HepG2 (cell line): ENCODE measurements at regions not wholly inside any gene's neighbourhood (a gene's known extent, or its start where the extent isn't known, plus 50 kb on each side); places are given as distances from the start of the nearest gene placed in this dataset.

Experiments
- POLR2AphosphoS5 ChIP-seq: IDR thresholded peaks from 2 replicates; pipeline ENCODE4 v1.6.1; 2012; ENCODE audit warnings: low read depth, low read length
- PTBP1 ChIP-seq: fragments of 200-400 bp; formaldehyde crosslinking; IDR thresholded peaks from 2 replicates; pipeline ENCODE4 v1.6.1; 2018; ENCODE audit warnings: low read length, low read depth; ENCODE audit not compliant: poor library complexity, severe bottlenecking
- TGIF2 ChIP-seq: IDR thresholded peaks from 2 replicates; pipeline ENCODE4 v1.6.1; 2016; ENCODE audit warnings: control low read depth, missing compliant biosample characterization
- ZNF274 ChIP-seq: sonication (generic); formaldehyde crosslinking; IDR thresholded peaks from 2 replicates; pipeline ENCODE4 v1.5.1; 2020; ENCODE audit warnings: mild to moderate bottlenecking, missing genetic modification reagents
- ZNF564 ChIP-seq: sonication (generic); formaldehyde crosslinking; IDR thresholded peaks from 2 replicates; pipeline ENCODE4 v1.8.1; 2023; ENCODE audit warnings: mild to moderate bottlenecking, missing genetic modification reagents
- TF ChIP-seq, protein P1 (sequence below): sonication (generic); formaldehyde crosslinking; IDR thresholded peaks from 2 replicates; pipeline ENCODE4 v1.4.0; 2020; ENCODE audit warnings: low read depth, missing genetic modification reagents
- TF ChIP-seq, protein P2 (sequence below): sonication (generic); formaldehyde crosslinking; IDR thresholded peaks from 2 replicates; pipeline ENCODE4 v1.8.1; 2023; ENCODE audit warnings: mild to moderate bottlenecking, inconsistent platforms, moderate library complexity, missing genetic modification reagents, borderline replicate concordance
- TF ChIP-seq, protein P3 (sequence below): sonication (generic); formaldehyde crosslinking; IDR thresholded peaks from 2 replicates; pipeline ENCODE4 v1.5.0; 2020; ENCODE audit warnings: mild to moderate bottlenecking, missing genetic modification reagents, moderate library complexity

DNA sequence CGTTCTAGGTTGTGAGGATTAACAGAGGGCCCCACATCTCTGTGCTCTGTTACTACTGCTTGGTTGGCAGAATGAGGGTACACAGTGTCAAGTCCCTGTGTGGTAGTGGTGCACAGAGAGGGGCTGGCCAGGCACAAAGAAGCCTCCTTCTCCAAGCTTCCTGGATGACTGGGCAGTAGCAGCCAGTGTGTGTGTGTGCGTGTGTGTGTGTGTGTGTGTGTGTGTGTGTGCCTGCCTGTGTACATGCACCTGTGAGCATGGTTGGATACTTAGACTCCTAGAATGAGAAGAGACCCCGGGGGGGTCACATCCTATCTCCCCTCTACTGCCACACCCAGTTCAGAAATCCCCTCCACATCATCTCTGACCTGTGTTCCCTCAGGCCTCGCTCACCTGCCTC, 146.7 kb upstream of the UNC5B start:
- TF ChIP-seq, protein P1, sequence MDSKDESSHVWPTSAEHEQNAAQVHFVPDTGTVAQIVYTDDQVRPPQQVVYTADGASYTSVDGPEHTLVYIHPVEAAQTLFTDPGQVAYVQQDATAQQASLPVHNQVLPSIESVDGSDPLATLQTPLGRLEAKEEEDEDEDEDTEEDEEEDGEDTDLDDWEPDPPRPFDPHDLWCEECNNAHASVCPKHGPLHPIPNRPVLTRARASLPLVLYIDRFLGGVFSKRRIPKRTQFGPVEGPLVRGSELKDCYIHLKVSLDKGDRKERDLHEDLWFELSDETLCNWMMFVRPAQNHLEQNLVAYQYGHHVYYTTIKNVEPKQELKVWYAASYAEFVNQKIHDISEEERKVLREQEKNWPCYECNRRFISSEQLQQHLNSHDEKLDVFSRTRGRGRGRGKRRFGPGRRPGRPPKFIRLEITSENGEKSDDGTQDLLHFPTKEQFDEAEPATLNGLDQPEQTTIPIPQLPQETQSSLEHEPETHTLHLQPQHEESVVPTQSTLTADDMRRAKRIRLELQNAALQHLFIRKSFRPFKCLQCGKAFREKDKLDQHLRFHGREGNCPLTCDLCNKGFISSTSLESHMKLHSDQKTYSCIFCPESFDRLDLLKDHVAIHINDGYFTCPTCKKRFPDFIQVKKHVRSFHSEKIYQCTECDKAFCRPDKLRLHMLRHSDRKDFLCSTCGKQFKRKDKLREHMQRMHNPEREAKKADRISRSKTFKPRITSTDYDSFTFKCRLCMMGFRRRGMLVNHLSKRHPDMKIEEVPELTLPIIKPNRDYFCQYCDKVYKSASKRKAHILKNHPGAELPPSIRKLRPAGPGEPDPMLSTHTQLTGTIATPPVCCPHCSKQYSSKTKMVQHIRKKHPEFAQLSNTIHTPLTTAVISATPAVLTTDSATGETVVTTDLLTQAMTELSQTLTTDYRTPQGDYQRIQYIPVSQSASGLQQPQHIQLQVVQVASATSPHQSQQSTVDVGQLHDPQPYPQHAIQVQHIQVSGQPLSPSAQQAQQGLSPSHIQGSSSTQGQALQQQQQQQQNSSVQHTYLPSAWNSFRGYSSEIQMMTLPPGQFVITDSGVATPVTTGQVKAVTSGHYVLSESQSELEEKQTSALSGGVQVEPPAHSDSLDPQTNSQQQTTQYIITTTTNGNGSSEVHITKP (CRISPR knock-in tag) = no peak
- TF ChIP-seq TGIF2 (no peak), PTBP1 (no peak), POLR2AphosphoS5 (no peak), ZNF274 (no peak), ZNF564 (CRISPR knock-in tag) (no peak)
- TF ChIP-seq, protein P2, sequence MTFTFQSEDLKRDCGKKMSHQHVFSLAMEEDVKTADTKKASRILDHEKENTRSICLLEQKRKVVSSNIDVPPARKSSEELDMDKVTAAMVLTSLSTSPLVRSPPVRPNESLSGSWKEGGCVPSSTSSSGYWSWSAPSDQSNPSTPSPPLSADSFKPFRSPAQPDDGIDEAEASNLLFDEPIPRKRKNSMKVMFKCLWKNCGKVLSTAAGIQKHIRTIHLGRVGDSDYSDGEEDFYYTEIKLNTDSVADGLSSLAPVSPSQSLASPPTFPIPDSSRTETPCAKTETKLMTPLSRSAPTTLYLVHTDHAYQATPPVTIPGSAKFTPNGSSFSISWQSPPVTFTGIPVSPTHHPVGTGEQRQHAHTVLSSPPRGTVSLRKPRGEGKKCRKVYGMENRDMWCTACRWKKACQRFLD = no peak
- TF ChIP-seq, protein P3, sequence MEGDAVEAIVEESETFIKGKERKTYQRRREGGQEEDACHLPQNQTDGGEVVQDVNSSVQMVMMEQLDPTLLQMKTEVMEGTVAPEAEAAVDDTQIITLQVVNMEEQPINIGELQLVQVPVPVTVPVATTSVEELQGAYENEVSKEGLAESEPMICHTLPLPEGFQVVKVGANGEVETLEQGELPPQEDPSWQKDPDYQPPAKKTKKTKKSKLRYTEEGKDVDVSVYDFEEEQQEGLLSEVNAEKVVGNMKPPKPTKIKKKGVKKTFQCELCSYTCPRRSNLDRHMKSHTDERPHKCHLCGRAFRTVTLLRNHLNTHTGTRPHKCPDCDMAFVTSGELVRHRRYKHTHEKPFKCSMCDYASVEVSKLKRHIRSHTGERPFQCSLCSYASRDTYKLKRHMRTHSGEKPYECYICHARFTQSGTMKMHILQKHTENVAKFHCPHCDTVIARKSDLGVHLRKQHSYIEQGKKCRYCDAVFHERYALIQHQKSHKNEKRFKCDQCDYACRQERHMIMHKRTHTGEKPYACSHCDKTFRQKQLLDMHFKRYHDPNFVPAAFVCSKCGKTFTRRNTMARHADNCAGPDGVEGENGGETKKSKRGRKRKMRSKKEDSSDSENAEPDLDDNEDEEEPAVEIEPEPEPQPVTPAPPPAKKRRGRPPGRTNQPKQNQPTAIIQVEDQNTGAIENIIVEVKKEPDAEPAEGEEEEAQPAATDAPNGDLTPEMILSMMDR = no peak
